ENCODE measurements at regions not wholly inside any gene's neighbourhood (a gene's known extent, or its start where the extent isn't known, plus 50 kb on each side); places are given as distances from the start of the nearest gene placed in this dataset.
"Not testable (repeated sequence)": the region's sequence is repeated elsewhere in the genome, so short reads cannot be mapped to it uniquely, and the experiment has no call there.

GRCh38 chr7:13631207-13632049 is 358.0 kb downstream of the ETV1 start:
- not testable (repeated sequence) for DNase-seq

GRCh38 chr7:13633857-13634256 is 355.6 kb downstream of the ETV1 start:
- no peak for DNase-seq

GRCh38 chr7:13639396-13639795 is 350.1 kb downstream of the ETV1 start:
- DNase-seq: peak; percentile 43

GRCh38 chr7:13641714-13642113 is 347.8 kb downstream of the ETV1 start:
- peak; percentile 2 for DNase-seq

GRCh38 chr7:13651167-13651566 is 338.3 kb downstream of the ETV1 start:
- no peak for DNase-seq

GRCh38 chr7:13656330-13656729 is 333.1 kb downstream of the ETV1 start:
- no peak for DNase-seq

DNA sequence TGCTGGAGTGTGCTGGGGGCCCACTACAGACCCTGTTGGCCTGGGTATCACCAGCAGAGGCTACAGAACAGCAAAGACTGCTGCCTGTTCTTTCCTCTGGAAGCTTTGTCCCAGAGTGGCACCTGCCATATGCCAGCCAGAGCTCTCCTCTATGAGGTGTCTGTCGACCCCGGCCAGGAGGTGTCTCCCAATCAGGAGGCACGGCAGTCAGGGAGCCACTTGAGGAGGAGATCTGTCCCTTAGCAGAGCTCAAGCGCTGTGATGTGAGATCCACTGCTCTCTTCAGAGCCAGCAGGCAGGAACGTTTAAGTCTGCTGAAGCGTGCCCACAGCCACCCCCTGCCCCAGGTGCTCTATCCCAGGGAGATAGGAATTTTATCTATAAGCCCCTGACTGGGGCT is 316.2 kb downstream of the ETV1 start:
- DNase-seq: no peak

DNA sequence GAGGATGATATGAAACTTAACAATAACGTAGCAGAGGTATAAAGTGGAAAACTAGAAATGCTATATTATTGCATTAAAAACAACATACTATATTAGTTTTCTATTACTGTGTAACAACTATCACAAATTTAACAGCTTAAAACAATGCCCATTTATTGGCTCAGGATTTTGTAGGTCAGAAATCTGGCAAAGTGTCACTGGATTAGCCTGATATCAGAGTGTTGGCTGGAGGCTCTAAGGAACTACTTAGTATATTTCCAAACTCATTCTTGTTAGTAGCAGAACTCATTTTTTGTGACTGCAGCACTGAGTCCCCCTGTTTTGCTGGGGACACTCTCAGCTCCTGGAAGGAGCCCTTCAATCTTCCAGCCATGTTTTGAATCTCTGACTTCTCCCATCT is 306.8 kb downstream of the ETV1 start:
- DNase-seq: no peak

DNA sequence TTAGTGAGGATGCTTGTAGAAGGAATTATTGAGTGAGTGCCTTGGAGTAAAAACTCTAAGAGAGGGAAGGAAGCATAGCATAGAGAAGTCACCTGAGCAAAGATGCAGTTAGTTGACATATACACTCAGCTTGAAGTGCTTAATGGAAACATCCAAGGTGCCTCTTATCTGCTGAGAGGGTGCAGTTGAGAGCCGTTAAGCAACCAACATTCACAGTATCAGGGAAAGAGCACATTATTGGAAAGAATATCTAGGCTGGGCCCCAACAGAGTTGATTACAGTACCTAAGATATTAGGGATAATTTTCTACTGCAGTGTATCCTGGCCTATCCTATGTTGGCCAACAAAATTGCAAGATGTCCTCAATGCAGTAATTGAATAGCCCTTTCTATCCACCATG is 302.0 kb downstream of the ETV1 start:
- no peak for DNase-seq

DNA sequence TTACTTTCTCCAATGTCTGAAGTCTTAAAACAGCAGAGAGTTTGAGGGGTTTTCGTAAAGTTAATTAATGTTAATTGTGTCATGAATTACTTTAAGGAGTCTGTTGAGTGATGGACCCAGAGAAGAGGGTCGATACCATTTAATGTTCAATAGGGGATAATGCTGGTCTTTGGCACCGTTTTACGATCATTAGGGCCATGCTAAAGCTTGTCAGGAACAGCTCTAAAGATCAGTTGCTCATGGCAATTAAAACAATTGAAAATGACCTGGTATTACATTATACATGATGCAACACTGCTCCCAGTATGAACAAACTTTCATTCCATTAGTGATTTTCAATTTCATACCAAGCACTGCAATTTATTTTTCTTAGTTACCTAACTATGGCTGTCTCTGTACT is 296.9 kb downstream of the ETV1 start:
- DNase-seq: no peak

- no peak for DNase-seq
Observed at GRCh38 chr7:13702251-13702650, 287.2 kb downstream of the ETV1 start.

- no peak for DNase-seq
Observed at GRCh38 chr7:13708670-13709069, 280.8 kb downstream of the ETV1 start.

- no peak for DNase-seq
Observed at GRCh38 chr7:13713092-13713491, 276.4 kb downstream of the ETV1 start.

GRCh38 chr7:13715534-13715933 is 273.9 kb downstream of the ETV1 start:
- DNase-seq: no peak

DNA sequence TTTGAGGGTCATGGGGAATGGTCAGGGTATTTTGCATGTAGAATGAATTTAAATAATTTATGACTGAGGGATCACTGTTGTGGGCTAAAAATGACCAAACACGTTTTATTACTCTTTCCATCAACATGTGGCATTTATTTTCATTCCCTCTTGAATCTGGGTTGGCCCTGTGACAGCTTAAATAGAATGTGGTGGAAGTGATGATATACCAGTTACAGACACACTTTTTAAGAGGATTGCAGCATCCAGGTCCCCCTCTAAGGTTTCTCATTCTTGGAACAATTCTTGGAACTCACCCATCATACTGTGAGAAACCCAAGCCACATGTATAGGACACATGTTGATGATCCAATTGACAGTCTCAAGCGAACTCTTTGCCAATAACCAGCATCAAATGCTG is 272.4 kb downstream of the ETV1 start:
- DNase-seq: no peak

DNA sequence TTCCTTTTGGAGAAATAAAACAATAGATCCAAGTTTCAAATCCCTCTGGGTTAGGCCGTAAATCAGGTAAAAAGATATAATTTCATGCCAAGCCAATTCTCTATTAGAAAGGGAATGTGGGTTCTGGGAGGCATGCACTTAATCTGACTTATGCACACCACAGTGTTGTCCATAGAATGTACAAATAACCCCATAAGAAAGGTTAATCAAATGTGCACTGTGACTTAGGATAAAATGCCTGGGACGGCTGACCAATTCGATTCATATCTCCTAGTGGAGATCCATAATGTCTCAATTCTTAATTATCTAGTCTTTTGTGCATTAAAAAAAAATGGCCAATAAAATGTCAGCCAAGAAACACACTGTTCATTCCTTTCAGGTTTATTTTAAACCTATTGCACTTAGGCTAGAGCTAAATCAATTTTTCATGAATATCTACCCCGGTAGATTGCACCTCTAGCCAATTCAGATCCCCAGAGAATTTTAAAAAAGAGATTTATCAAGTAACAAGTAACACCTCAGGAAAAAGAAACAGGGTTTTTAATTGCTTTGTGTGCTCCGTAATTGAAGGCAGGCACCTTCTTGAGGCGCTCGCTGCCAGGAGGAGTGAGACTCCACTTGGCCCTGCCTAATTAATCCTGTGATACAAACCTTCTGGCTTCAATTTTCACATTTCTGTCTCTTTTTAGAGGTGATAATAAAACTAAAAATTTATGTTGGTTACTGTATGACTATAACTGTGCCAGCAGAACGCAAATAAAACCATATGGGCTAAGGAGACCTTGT is 265.1 kb downstream of the ETV1 start:
- no peak for DNase-seq

DNA sequence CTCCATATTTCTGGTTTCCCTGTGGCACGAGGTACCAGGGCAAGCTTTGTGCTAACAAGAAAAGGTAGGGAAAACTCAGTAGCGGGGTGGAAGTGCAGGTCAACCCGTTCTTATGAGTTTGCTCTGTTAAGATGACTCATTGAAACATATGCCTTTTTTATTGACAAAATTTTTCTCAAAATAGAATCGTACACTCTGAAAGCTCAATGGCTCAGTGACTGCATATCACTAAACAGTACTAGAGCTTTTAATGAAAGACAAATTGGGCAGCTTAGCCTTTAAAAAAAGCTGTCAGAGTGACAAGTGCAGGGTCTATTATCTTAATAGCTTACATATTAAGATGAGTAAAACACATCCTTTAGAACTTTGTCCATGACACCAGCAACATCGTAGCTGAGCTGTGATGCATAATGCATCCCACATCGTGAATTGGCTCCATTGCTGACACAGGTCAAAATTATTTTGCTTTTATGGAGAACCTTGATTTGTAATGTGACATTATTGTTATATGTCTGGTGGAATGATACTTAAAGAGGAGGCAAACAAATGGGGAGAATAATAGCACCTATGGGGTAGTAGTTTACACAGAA is 264.4 kb downstream of the ETV1 start:
- DNase-seq: no peak

GRCh38 chr7:13725591-13725990 is 263.9 kb downstream of the ETV1 start:
- no peak for DNase-seq

- no peak for DNase-seq
Observed at GRCh38 chr7:13727279-13727678, 262.2 kb downstream of the ETV1 start.

DNA sequence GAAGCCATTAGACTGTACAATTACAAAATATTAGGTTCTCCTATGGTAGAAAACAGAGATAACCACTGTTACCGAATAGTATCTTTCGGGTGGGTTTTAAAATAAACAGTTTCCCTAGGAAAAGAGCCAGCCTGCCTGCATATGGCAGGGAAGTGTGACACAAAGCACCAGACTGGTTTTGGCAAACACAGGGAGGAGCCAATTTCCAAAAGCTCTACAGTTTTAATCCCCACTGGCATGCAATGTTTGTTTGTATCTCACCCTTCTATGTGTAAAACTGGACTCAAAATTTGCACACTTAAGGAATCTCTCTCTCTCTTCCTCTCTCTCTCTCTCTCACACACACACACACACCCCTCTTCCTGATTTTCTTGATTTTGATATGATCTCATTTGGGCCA is 261.7 kb downstream of the ETV1 start:
- no peak for DNase-seq

DNA sequence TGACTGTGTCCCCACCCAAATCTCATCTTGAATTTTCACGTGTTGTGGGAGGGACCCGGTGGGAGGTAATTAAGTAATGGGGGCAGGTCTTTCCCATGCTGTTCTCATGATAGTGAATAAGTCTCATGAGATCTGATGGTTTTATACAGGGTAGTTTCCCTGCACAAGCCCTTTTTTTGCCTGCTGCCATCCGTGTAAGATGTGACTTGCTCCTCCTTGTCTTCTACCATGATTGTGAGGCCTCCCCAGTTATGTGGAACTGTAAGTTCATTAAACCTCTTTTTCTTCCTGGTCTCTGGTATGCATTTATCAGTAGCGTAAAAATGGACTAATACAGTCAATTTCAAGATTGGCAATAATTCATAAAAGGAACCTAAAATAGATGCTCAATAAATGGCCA is 261.0 kb downstream of the ETV1 start:
- not testable (repeated sequence) for DNase-seq

GRCh38 chr7:13731643-13732042 is 257.8 kb downstream of the ETV1 start:
- DNase-seq: no peak

DNA sequence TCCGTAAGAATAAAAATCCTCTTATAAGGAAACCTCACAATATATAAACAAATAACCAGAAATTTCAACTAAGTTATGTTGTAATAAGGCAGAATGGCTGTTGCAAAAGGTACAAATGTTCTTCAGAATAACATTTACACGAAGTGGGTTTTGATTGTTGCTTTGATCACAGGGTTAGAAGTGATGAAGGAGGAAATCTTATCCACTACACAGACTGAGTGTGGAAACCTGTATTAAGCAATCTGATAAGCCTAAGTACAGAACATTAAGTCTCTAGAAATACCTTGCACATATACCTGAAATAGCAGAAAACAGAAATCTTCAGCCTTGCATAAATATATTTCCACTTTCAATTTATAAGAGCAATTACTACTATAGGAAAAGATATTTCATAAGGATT is 251.9 kb downstream of the ETV1 start:
- no peak for DNase-seq

- no peak for DNase-seq
Observed at GRCh38 chr7:13742126-13742525, 247.3 kb downstream of the ETV1 start.

Data from NCI-H510A (cell line).